ENCODE measurements at regions not wholly inside any gene's neighbourhood (a gene's known extent, or its start where the extent isn't known, plus 50 kb on each side); places are given as distances from the start of the nearest gene placed in this dataset.

DNA sequence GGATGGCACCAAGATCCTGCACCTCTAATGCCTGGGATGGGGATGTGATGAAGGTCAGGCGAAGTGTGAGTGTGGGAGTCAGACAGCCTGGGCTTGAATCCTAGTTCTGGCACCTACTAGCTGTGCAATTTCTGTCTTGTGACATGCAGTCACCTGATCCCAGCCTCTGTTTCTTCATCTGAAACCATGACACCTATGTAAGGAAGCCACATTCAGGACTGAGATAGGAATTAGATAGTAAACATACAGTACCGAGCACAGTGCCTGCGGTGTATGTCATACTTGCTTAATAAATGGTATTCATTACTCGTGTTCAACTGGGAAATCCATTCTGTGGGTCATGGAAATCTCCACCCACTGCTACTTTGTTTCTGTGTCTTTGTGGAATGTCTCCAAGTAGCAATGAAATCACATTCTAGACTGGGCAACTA lies 140.6 kb upstream of the STC2 start:
- no peak for DNase-seq (ENCODE audit: unreplicated experiment)
- TF ChIP-seq, protein P1, sequence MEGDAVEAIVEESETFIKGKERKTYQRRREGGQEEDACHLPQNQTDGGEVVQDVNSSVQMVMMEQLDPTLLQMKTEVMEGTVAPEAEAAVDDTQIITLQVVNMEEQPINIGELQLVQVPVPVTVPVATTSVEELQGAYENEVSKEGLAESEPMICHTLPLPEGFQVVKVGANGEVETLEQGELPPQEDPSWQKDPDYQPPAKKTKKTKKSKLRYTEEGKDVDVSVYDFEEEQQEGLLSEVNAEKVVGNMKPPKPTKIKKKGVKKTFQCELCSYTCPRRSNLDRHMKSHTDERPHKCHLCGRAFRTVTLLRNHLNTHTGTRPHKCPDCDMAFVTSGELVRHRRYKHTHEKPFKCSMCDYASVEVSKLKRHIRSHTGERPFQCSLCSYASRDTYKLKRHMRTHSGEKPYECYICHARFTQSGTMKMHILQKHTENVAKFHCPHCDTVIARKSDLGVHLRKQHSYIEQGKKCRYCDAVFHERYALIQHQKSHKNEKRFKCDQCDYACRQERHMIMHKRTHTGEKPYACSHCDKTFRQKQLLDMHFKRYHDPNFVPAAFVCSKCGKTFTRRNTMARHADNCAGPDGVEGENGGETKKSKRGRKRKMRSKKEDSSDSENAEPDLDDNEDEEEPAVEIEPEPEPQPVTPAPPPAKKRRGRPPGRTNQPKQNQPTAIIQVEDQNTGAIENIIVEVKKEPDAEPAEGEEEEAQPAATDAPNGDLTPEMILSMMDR (IDR thresholded peaks at IDR 0.05; ENCODE audit: unreplicated experiment): no peak
- POLR2A ChIA-PET: no interaction called here
- CTCF ChIA-PET: no interaction called here
- no peaks in the 10 kb centered on the region for H3K9me3 Mint-ChIP-seq (ENCODE audit: unreplicated experiment)
- H3K36me3 Mint-ChIP-seq (ENCODE audit: insufficient read depth, unreplicated experiment): peaks cover 1% of the 10 kb centered on the region
- no peaks in the 10 kb centered on the region for H3K27me3 Mint-ChIP-seq (ENCODE audit: insufficient read depth, unreplicated experiment)
- H3K4me3 Mint-ChIP-seq (ENCODE audit: unreplicated experiment): no peak overlapping the region
- peak overlapping the region; percentile 13 for H3K27ac Mint-ChIP-seq (ENCODE audit: low read depth, unreplicated experiment)
- no TSS peak for BruUV-seq (replicated peaks)
- intact Hi-C loops (cut with micrococcal nuclease): no loop called here
- peaks cover 35% of the 10 kb centered on the region for H3K4me1 Mint-ChIP-seq (ENCODE audit: insufficient read depth, unreplicated experiment)

DNA sequence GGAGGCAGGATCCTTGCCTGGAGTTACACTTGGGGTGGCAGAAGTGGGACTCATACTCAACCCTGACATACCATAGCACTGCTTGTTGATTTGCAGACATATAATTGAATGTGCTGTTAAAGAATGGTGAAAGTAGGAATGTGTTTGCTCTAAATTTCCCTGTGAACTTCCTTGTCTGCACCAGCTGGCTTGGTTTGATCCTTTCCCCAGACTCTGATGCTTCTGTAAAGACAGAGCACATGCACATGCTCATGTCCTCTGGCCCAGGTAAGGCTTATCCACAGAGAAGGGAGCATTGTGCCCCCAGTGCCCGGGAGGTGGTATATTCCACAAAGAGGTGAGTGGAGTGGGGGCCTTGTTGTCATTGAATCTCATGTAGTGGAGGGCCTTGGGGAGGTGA lies 138.0 kb upstream of the STC2 start:
- H3K4me1 Mint-ChIP-seq (ENCODE audit: insufficient read depth, unreplicated experiment): peaks cover 10% of the 10 kb centered on the region
- intact Hi-C loops (cut with micrococcal nuclease): no loop called here
- H3K36me3 Mint-ChIP-seq (ENCODE audit: insufficient read depth, unreplicated experiment): no peaks in the 10 kb centered on the region

DNA sequence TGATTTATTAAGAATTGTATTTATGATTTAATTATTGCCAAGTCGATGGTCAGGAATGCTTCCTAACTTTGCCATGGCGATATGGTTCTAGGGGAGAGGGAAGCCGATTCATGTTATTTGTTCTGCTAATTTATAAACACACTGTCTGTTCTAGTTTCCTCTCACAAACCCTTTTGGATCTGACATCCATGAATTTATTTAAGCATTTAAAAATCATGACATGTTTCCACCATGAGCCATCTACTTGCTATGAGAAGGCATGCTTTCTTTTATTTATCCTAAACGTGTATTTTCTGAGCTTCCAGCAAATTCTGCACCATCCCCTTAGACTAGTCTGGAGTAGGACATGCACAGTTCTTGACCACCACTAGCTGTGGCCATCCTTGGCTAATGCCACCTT lies 136.6 kb upstream of the STC2 start:
- POLR2A ChIA-PET: no interaction called here
- BruUV-seq (replicated peaks): no TSS peak

More for the DNA sequence above, 138.0 kb upstream of the STC2 start:
- DNase-seq (ENCODE audit: unreplicated experiment): no peak
- Mint-ChIP-seq H3K27me3 (ENCODE audit: insufficient read depth, unreplicated experiment) (no peaks in the 10 kb centered on the region), H3K27ac (ENCODE audit: low read depth, unreplicated experiment) (no peak overlapping the region), H3K4me3 (ENCODE audit: unreplicated experiment) (no peak overlapping the region), H3K9me3 (ENCODE audit: unreplicated experiment) (no peaks in the 10 kb centered on the region)
- TF ChIP-seq, protein P1 (IDR thresholded peaks at IDR 0.05; ENCODE audit: unreplicated experiment): no peak
- ChIA-PET POLR2A (no interaction called here), CTCF (no interaction called here)
- BruUV-seq (replicated peaks): no TSS peak

DNA sequence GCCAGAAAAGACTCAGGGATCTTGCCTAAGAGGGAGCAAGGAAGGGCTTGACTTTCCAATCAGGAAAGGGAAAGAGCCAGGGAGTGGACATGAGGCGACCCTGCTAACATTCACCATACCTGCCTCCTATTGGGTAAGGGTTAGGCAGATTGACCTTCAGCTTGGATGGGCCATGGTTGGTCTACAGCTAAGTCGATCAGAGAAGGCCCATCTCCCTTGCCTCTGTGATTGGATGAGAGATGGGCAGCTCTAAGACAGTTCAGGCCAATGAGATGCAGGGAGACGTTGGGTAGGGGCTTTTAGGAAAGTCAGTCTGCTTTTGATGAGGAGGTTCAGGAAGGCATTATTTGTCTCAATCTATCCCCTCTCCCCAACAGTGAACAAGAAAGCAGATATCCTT lies 135.0 kb upstream of the STC2 start:
- H3K27ac Mint-ChIP-seq (ENCODE audit: low read depth, unreplicated experiment): no peak overlapping the region
- ChIA-PET CTCF (interaction anchor here (0.7 to 1.1 kb wide), 2 partner anchors 8 to 110 kb away, joined by 3 read pairs; no protein-coding TSS in a partner anchor), POLR2A (interaction anchor here (0.6 kb wide), 1 partner anchor 35 kb away, joined by 3 read pairs; no protein-coding TSS in a partner anchor)
- no peaks in the 10 kb centered on the region for H3K9me3 Mint-ChIP-seq (ENCODE audit: unreplicated experiment)
- BruUV-seq (replicated peaks): no TSS peak
- DNase-seq (ENCODE audit: unreplicated experiment): no peak
- peaks cover 10% of the 10 kb centered on the region for H3K4me1 Mint-ChIP-seq (ENCODE audit: insufficient read depth, unreplicated experiment)
- H3K4me3 Mint-ChIP-seq (ENCODE audit: unreplicated experiment): no peak overlapping the region
- H3K27me3 Mint-ChIP-seq (ENCODE audit: insufficient read depth, unreplicated experiment): no peaks in the 10 kb centered on the region
- TF ChIP-seq, protein P1 (IDR thresholded peaks at IDR 0.05; ENCODE audit: unreplicated experiment): no peak
- intact Hi-C loops (cut with micrococcal nuclease): no loop called here
- no peaks in the 10 kb centered on the region for H3K36me3 Mint-ChIP-seq (ENCODE audit: insufficient read depth, unreplicated experiment)

More for the DNA sequence above, 136.6 kb upstream of the STC2 start:
- Mint-ChIP-seq H3K36me3 (ENCODE audit: insufficient read depth, unreplicated experiment) (no peaks in the 10 kb centered on the region), H3K27ac (ENCODE audit: low read depth, unreplicated experiment) (no peak overlapping the region), H3K4me1 (ENCODE audit: insufficient read depth, unreplicated experiment) (peaks cover 8% of the 10 kb centered on the region), H3K27me3 (ENCODE audit: insufficient read depth, unreplicated experiment) (no peaks in the 10 kb centered on the region), H3K4me3 (ENCODE audit: unreplicated experiment) (no peak overlapping the region), H3K9me3 (ENCODE audit: unreplicated experiment) (no peaks in the 10 kb centered on the region)
- no peak for DNase-seq (ENCODE audit: unreplicated experiment)
- TF ChIP-seq, protein P1 (IDR thresholded peaks at IDR 0.05; ENCODE audit: unreplicated experiment): no peak
- CTCF ChIA-PET: no interaction called here
- intact Hi-C loops (cut with micrococcal nuclease): no loop called here

All from MCF 10A (cell line).